Keratinocyte (primary cell): ENCODE measurements at regions not wholly inside any gene's neighbourhood (a gene's known extent, or its start where the extent isn't known, plus 50 kb on each side); places are given as distances from the start of the nearest gene placed in this dataset.
"Not testable (repeated sequence)": the region's sequence is repeated elsewhere in the genome, so short reads cannot be mapped to it uniquely, and the experiment has no call there.

Source experiments
- DNase-seq: peaks from one replicate; pipeline ENCODE4 v3.0.0-alpha.2; 2011; ENCODE audit warnings: low read depth, missing footprints, low spot score
- FAIRE-seq: peaks from 2 replicates; lab custom pipeline; 2011; peaks lifted over from hg19 to GRCh38; lab: Jason Lieb, UNC
- H2AFZ ChIP-seq: 2 replicates; pipeline ENCODE4 v1.6.0; 2012; ENCODE audit warnings: low read length, control low read depth, inconsistent platforms; ENCODE audit not compliant: control insufficient read depth
- H3K27ac ChIP-seq: 2 replicates; pipeline ENCODE4 v1.5.1; 2011; ENCODE audit warnings: low read length; ENCODE audit not compliant: control insufficient read depth, insufficient read depth
- H3K27me3 ChIP-seq: 3 replicates; pipeline ENCODE4 v1.6.0; 2011; ENCODE audit warnings: low read length; ENCODE audit not compliant: control insufficient read depth, insufficient read depth; ENCODE audit errors: extremely low read depth
- H3K36me3 ChIP-seq, 2 experiments: 2 replicates in 1 of 2; 3 replicates in 1 of 2; pipeline ENCODE4 v1.5.1; 2011; ENCODE audit warnings: low read length in 2 of 2, mild to moderate bottlenecking in 1 of 2; ENCODE audit not compliant: control insufficient read depth in 2 of 2, insufficient read depth in 2 of 2; ENCODE audit errors: extremely low read depth in 1 of 2
- H3K4me1 ChIP-seq: 3 replicates; pipeline ENCODE4 v1.5.1; 2011; ENCODE audit warnings: low read length; ENCODE audit not compliant: control insufficient read depth, insufficient read depth; ENCODE audit errors: extremely low read depth
- H3K4me2 ChIP-seq: 3 replicates; pipeline ENCODE4 v1.6.0; 2011; ENCODE audit warnings: low read depth, low read length; ENCODE audit not compliant: control insufficient read depth, insufficient read depth; ENCODE audit errors: extremely low read depth
- H3K4me3 ChIP-seq, 3 experiments: fragments of 200-600 bp in 1 of 3; sonication (generic) in 1 of 3; 2 replicates in 2 of 3; 3 replicates in 1 of 3; pipeline ENCODE4 v1.5.1; 2011 to 2016; ENCODE audit warnings: low read length in 3 of 3, mild to moderate bottlenecking in 3 of 3, control low read depth in 2 of 3, inconsistent platforms in 1 of 3, low read depth in 1 of 3, mixed read lengths in 1 of 3, mixed run types in 1 of 3, moderate library complexity in 1 of 3; ENCODE audit not compliant: control insufficient read depth in 2 of 3, insufficient read depth in 2 of 3; ENCODE audit errors: extremely low read depth in 1 of 3
- H3K79me2 ChIP-seq: 2 replicates; pipeline ENCODE4 v1.6.0; 2012; ENCODE audit warnings: low read length; ENCODE audit not compliant: control insufficient read depth, insufficient read depth
- H3K9ac ChIP-seq: 3 replicates; pipeline ENCODE4 v1.6.0; 2011; ENCODE audit warnings: low read length; ENCODE audit not compliant: control insufficient read depth, insufficient read depth; ENCODE audit errors: extremely low read depth
- H3K9me1 ChIP-seq: 3 replicates; pipeline ENCODE4 v1.6.0; 2011; ENCODE audit warnings: low read length; ENCODE audit not compliant: control insufficient read depth, insufficient read depth; ENCODE audit errors: extremely low read depth
- H3K9me3 ChIP-seq: 2 replicates; pipeline ENCODE4 v1.5.1; 2012; ENCODE audit warnings: low read depth, low read length; ENCODE audit not compliant: control insufficient read depth
- H4K20me1 ChIP-seq: 3 replicates; pipeline ENCODE4 v1.6.0; 2011; ENCODE audit warnings: low read length; ENCODE audit not compliant: control insufficient read depth, insufficient read depth; ENCODE audit errors: extremely low read depth
- dilution Hi-C: fragments of 300-500 bp; cut with MboI; formaldehyde crosslinking; loops from one replicate; pipeline ENCODE4 v1.7.0; 2020; ENCODE audit warnings: low sequenced_read_pairs; ENCODE audit not compliant: extremely low pct_ligation_motif_present

DNA sequence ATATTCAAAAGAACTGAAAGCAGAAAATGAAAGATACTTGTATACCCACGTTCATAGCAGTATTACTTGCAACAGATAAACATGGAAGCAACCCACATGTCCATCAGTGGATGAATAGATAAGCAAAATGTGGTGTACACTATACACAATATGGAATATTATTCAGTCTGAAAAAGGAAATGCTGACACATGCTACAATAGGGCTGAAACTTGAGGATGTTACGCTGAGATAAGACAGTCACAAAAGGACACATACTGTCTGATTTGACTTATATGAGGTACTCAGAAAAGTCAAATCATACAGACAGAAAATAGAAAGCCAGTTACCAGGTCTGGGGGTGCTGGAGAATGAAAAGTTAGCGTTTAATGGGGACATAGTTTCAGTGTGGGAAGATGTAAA lies 76.5 kb upstream of the FBXO28 start:
- H3K9me1 ChIP-seq, H3K27ac ChIP-seq, H3K27me3 ChIP-seq, FAIRE-seq, H3K9me3 ChIP-seq, H3K79me2 ChIP-seq, DNase-seq, H3K9ac ChIP-seq, H3K4me2 ChIP-seq, H3K4me1 ChIP-seq, H3K4me3 ChIP-seq, H3K36me3 ChIP-seq, H2AFZ ChIP-seq, dilution Hi-C loops, H4K20me1 ChIP-seq: not testable (repeated sequence)

DNA sequence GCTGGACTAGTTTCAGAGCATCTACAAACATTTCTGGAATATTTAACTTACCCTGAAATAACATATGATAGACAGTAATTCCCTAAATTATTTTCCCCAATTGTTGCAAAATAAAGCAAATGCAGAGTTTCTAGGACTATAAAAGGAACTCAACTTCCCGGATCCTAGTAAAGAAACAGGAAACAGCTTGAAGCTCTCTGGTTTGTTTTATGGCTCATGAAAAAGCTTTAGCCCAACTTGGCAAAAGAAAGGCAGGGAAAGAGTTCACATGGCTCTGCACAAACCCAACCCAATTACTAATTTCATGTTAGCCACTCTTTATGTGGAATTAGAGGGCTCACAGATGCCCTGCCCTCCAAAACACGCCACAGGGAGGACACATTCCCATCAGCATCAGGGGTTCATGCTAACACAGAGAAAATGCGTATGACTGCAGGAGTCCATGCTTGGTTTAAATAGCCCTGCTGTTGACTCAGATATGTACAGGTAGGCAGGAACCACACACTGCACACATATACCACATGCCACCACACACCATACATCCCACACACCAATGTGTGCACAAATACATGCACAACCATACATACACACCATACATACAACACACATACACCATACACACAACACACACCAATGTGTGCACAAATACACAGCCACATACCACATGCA lies 81.2 kb upstream of the FBXO28 start:
- DNase-seq, H2AFZ ChIP-seq, H3K9ac ChIP-seq, dilution Hi-C loops, FAIRE-seq, H3K4me1 ChIP-seq, H3K79me2 ChIP-seq, H4K20me1 ChIP-seq, H3K9me1 ChIP-seq, H3K4me3 ChIP-seq, H3K9me3 ChIP-seq, H3K36me3 ChIP-seq, H3K27ac ChIP-seq, H3K4me2 ChIP-seq, H3K27me3 ChIP-seq: not testable (repeated sequence)

DNA sequence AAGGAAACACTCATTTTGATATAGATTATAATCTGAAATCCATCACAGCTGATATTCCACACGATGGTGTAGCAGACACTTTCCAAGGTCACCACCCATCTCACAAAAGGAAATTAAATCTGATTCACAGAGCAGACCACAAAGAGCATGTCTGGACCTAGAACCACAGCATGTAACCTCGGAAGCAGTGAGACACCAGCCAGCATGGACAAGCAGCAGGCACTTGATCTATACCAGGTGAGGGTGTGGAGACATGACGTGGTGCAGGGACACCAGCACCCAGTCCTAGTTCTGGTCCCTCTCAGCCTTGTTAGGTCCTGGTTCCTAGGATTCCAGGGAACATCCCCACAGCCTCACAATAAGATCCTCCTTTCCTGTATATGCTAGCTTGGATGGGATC lies 81.9 kb upstream of the FBXO28 start:
- dilution Hi-C loops = not testable (repeated sequence)

DNA sequence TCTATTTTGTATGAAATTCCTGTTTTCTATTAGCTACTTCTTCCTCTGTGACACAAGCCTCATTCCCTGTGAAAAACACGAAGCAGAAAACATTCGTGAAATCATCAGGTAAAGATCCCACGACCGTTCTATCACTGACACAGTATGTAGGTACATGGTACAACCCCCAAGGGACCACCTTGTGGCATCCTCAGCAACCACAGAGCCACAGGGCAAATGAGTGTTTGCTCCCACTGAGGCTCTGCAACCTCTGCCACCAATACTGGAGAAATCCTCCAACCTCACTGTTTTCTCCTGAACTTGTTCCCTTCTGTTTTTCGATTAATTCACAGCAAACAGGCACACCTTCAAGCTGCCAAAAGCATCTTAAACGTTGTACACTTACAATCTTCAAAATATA lies 83.7 kb upstream of the FBXO28 start:
- H3K27me3 ChIP-seq, FAIRE-seq, H2AFZ ChIP-seq, H3K79me2 ChIP-seq, dilution Hi-C loops, H3K27ac ChIP-seq, H3K9ac ChIP-seq, H3K4me3 ChIP-seq, H3K9me1 ChIP-seq, H3K9me3 ChIP-seq, H3K4me1 ChIP-seq, H4K20me1 ChIP-seq, H3K4me2 ChIP-seq, H3K36me3 ChIP-seq, DNase-seq: not testable (repeated sequence)

More for the DNA sequence above, 81.9 kb upstream of the FBXO28 start:
- H2AFZ ChIP-seq, H4K20me1 ChIP-seq, H3K4me3 ChIP-seq, DNase-seq, H3K4me1 ChIP-seq, H3K79me2 ChIP-seq, FAIRE-seq, H3K9me3 ChIP-seq, H3K4me2 ChIP-seq, H3K36me3 ChIP-seq, H3K9ac ChIP-seq, H3K27ac ChIP-seq, H3K27me3 ChIP-seq, H3K9me1 ChIP-seq: not testable (repeated sequence)

DNA sequence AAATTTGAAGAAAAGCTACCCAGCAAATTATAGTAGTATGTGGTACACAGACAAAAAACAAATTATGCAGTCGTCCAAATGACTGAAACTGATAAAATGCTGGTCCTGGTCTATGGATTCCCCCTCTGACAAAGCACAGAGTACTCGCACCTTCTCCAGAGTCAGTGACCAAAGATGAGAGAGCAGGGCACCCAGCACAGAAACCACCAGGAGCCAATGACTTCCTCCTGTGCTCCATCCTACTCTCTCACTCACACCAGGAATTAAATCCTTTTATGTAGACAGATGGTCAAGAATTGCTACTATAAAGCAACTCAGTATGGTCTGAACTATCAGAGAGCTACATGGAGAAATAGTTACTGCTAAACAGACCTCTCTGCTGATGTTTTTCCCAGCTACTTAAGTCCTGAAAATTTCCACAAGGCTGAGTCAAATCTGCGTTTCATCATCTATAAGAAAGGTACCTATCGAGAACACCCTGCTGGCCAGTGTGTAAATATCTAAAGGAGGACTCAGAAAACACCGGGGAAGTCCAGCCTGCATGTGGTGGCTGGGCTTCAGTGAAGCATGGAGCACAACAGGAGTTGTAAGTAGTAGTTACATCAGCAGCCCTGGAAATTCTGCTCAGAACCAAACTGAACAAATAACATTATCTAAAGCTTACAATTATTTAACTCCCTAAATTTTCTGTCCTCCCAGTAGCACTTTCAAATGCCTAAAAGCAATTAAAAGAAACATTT lies 84.5 kb upstream of the FBXO28 start:
- H3K4me2 ChIP-seq, H2AFZ ChIP-seq, H3K9ac ChIP-seq, H3K27ac ChIP-seq, FAIRE-seq, H3K9me1 ChIP-seq, H3K9me3 ChIP-seq, DNase-seq, H3K4me3 ChIP-seq, H4K20me1 ChIP-seq, dilution Hi-C loops, H3K27me3 ChIP-seq, H3K79me2 ChIP-seq, H3K36me3 ChIP-seq, H3K4me1 ChIP-seq: not testable (repeated sequence)
